Fibroblast of skin of abdomen (primary cell): ENCODE measurements at regions not wholly inside any gene's neighbourhood (a gene's known extent, or its start where the extent isn't known, plus 50 kb on each side); places are given as distances from the start of the nearest gene placed in this dataset.

Experiments
- DNase-seq: peaks from one replicate; pipeline ENCODE4 v3.0.0-alpha.2; 2013

GRCh38 chr13:27014406-27015359 lies 156.9 kb downstream of the USP12 start:
- no peak for DNase-seq

GRCh38 chr13:27012482-27013197 lies 159.0 kb downstream of the USP12 start:
- DNase-seq: peak; percentile 86

DNA sequence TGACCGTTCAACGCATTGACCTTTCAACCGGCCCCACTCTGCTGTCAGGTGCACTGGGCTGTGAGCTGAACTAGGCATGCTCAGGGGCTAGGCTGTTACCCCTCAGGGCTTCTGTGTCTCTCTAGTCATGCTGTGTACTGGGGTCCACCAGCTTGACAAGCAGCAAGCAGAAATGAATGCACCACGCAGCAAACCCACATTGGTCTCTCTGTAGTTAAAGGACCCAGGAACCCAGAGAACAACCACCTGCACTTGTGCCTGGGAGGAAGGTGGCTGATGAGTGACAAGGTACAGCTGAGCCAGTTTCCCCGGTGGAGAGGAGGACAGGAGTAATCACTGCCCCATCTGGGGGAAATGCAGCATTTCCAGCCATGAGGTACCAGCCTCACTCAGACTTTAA lies 159.9 kb downstream of the USP12 start:
- DNase-seq: no peak

DNA sequence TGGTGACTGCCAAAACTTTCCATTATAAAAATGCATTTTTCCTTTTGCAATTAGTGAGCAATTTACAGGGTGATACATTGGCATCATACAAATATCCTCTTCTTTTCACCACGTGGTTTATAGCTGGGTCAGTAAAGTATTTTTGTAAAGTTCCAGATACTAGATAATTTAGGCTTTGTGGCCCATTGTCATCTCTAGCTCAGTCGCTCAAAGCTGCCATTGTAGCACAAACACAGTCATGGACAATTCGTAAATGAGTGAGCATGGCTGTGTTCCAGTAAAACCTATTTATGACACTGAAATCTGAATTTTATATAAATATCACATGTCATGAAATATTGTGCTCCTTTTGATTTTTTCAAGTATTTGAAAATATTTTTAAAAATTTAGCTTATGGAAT lies 162.9 kb downstream of the USP12 start:
- DNase-seq: no peak

- no peak for DNase-seq
Observed at GRCh38 chr13:27007166-27007565, 164.4 kb downstream of the USP12 start.

- DNase-seq: no peak
Observed at GRCh38 chr13:27006519-27007161, 165.0 kb downstream of the USP12 start.

- DNase-seq: no peak
Observed at GRCh38 chr13:27005976-27006518, 165.6 kb downstream of the USP12 start.

DNA sequence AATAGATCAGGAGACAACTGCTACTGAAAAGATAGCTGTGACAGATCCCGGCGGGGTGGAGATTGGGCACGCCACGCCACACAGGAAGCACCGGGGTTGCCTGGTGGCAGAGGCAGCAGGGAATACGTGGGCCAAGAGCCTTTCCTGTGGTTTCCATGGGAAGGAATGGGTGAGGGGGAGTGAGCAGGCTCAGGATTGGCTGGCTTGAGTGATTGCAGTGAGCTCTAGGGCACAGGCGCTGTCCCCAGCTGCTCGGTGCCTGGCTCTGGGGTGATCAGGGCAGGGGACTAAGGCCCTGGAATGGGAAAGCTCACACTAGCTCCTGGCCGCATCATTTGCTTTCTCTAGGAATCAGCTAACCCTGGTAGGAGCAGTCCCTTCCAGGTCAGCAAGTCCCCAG lies 166.1 kb downstream of the USP12 start:
- no peak for DNase-seq

DNA sequence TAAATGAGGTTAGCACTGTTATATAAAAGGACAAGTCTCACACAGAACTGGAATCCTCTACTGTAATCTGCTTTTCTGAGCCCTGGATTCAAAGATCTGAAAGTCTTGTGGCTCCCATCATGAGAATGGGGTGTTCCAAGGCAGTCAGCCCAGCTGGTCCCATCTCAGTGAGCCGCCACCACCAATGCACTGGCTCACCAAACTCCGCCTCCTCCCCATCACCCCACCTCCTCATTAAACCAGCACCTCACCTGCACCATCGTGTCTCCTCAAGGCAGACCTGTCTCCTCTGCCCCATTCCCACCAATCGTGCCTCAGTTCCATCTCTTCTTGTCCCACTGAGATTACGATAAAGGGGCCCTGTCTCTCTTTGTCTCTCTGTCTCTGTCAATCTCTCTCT lies 166.7 kb downstream of the USP12 start:
- no peak for DNase-seq

DNA sequence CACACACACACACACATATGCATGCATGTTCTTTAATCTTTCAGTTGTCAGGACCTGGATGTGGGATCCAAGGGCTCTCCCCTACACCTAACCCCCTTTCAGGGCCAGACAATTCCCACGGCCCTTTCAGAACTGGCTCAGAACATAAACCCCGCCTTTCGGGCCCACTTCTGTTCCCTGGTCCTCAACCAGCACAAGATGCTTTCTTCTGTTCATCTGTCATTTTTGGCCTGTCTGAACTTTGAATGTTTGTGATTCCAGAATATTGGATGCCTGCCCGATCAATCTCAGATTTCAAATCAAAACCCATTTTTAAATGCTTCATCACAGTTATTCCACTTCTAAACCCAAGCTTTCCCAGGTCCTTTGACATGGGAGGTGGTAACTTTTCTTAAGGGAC lies 167.3 kb downstream of the USP12 start:
- peak; percentile 29 for DNase-seq

DNA sequence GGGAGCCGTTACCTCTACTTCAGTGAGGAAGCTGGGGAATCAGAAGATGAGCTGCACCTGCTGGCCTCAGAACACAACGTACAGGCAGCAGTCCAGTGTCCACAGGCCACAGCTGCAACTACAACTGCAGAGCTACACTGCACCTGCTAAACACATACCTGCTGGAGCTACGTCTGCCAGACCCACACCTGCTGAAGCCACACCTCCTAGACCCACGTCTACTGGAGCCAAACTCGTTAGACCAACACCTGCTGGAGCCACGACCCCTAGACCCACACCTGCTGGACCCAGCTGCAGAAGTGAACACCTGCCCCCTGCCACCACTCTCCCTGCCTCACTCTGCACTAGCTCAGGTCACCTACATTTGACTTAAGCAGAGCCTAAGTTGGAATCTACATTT lies 169.9 kb downstream of the USP12 start:
- DNase-seq: no peak

DNA sequence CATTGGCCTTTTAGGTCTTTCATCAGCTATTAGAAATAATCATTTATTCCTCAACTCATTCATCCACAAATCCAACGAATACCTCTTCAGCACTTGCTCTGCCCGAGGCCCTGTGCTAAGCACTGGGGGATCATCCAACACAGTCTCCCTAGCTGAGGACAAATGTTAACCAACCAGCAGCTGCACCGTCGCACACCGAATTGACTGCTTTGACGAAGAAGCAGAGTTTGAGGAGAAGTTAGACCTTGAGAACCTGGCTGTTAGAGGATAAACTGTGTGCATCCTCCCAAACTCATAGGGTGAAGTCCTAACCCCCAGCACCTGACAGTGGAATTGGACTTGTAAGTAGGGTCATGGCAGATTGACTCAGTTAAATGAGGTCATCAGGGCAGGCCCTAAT lies 170.9 kb downstream of the USP12 start:
- DNase-seq: no peak

- no peak for DNase-seq
Observed at GRCh38 chr13:26999499-26999898, 172.1 kb downstream of the USP12 start.

GRCh38 chr13:26998292-26998691 lies 173.3 kb downstream of the USP12 start:
- DNase-seq: no peak

DNA sequence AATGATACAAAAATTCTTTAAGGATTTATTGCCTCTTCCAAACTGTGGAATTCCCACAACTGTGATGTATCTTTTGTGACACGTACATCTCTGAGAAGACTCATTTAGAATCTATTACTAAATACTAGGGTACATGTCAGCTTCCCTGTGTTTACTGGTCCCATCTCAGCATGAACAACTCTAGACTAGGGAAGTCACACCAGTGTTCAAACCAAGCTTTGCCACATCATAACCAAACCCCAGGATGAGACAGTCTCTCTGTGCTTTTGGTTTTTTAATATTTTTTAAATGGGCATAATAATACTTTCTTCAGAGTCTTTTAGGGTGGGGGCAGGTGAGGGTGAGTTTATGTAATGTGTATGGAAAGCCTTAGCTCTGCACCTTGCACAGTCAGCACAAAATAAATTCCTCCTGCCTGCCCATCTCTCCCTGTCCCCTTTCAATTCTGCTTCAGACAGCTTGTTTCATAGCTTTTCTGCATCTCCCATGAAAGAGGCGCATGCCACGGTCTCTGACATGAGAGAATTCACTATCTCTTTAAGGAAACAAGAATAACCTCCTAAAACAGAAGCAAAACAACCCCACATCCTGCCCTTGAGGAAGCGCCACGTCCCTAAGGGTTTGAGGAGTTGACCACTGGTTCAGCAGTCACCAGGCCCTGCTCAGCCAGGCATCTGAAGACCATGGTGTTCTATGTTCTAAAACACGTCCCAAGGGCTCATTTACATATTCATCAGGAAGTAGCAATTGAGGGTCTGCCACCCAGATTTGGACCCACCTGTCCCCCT lies 174.5 kb downstream of the USP12 start:
- no peak for DNase-seq

DNA sequence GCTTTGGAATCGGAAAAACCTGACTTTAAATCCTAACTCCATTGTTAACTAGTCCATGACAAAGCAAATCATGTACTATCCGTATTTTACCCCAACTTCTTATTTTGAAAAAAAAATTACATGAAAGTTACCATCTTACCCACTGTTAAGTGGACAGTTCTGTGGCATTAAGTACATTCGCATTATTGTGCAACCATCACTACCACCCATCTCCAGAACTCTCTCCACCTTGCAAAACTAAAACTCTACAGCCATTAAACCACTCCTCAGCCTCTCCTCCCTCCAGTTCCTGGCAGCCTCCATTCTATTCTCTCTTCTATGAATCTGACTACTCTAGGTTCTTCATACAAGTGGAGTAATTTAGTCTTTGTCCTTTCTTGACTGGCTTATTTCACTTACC lies 176.5 kb downstream of the USP12 start:
- DNase-seq: no peak

- no peak for DNase-seq
Observed at GRCh38 chr13:26993780-26994179, 177.8 kb downstream of the USP12 start.

DNA sequence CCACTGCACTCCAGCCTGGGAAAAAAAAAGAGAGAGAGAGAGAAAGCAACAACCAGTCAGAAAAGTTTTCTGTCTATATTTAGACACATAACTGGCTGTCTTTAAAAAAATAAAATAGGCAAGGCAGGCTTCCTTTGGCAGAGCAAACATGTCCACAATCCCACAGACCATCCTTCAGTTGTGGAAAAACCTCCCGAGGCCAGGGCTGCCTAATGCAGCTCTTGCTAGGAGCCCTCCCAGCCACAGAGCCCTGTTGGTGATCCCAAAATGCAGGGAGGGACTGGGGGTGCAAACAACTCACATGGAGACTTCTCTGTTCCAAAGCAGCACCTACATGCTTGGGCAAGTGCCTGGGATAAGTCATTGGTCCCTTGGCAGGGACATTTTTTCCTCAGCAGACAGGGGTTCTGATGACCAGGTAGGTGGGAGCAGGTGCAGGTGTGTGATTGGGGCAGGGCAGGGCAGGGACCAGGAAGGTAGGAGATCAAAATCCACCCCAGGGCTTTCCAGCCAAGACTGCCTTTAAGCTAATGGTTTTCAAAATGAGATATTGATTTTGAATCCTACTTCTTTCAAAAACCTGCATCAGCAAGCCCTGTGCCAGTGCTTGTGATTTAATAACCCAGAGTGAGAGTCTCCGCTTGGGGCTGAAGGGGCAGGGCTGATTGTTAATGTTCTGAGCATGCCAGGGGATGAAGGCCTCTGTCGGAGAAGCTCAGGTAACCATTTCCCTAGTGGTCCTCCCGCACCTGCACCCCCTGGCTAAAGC lies 178.5 kb downstream of the USP12 start:
- no peak for DNase-seq

DNA sequence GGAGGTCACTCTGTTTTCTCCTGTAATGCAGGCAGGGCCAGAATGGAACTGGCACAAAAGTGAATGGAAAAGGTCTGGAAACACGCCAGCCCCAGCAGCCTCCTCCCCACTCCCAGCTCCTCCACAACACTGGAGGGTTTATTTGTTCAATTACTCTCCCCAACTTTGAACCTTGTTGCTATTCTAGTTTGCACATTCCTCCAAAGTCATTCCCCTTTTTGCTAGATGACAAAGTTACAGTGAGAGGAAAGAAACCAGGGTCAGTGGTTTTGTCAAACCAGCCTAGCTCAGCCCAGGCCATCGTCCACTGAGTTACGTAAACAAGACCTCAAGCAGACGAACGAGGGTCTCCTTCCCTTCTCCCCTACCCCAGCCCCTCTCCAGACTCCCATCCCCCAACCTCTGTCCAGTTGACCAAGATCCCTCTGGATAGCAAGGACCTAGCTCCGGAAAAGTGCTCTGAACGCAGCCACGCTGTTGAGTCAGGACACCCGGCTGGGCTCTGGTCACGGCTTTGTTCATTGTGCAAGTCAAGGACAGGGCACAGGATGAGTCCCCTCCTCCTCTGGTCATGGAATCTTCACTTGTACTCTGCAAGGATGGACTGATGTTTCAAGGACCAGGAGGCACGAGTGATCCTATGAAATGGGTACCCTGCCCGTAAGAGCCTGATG lies 180.0 kb downstream of the USP12 start:
- DNase-seq: no peak

- no peak for DNase-seq
Observed at GRCh38 chr13:26989957-26990713, 181.5 kb downstream of the USP12 start.
